OCI-LY1 (cell line): ENCODE measurements at regions not wholly inside any gene's neighbourhood (a gene's known extent, or its start where the extent isn't known, plus 50 kb on each side); places are given as distances from the start of the nearest gene placed in this dataset.

Experiments used
- CTCF ChIP-seq: fragments of 200-600 bp; sonication (generic), shearing (Covaris generic); IDR thresholded peaks from 2 replicates; pipeline ENCODE4 v1.5.1; 2017; ENCODE audit warnings: mild to moderate bottlenecking, antibody characterized with exemption, low read length, moderate library complexity, mixed read lengths
- EZH2 ChIP-seq: fragments of 200-600 bp; sonication (generic), shearing (Covaris generic); IDR thresholded peaks from 2 replicates; pipeline ENCODE4 v1.8.0; 2017; ENCODE audit warnings: borderline replicate concordance, mixed run types, mild to moderate bottlenecking, antibody characterized with exemption, low read length, moderate library complexity, mixed read lengths

- TF ChIP-seq EZH2 (no peak), CTCF (no peak)
Observed at GRCh38 chr22:47388778-47389177, 626.3 kb downstream of the TBC1D22A start.
